Fibroblast of pulmonary artery (primary cell): ENCODE measurements at regions not wholly inside any gene's neighbourhood (a gene's known extent, or its start where the extent isn't known, plus 50 kb on each side); places are given as distances from the start of the nearest gene placed in this dataset.

Experiments
- DNase-seq: peaks from one replicate; pipeline ENCODE4 v3.0.0-alpha.2; 2010; ENCODE audit warnings: low read depth
- H3K4me3 ChIP-seq: replicated peaks from 2 replicates; pipeline ENCODE4 v1.5.1; 2011; ENCODE audit warnings: low read depth, mild to moderate bottlenecking, control low read depth, low read length, moderate library complexity
- CTCF ChIP-seq: IDR thresholded peaks from 2 replicates; pipeline ENCODE4 v1.5.1; 2011; ENCODE audit warnings: mild to moderate bottlenecking, control low read depth, low read length, inconsistent platforms; ENCODE audit errors: missing control alignments

DNA sequence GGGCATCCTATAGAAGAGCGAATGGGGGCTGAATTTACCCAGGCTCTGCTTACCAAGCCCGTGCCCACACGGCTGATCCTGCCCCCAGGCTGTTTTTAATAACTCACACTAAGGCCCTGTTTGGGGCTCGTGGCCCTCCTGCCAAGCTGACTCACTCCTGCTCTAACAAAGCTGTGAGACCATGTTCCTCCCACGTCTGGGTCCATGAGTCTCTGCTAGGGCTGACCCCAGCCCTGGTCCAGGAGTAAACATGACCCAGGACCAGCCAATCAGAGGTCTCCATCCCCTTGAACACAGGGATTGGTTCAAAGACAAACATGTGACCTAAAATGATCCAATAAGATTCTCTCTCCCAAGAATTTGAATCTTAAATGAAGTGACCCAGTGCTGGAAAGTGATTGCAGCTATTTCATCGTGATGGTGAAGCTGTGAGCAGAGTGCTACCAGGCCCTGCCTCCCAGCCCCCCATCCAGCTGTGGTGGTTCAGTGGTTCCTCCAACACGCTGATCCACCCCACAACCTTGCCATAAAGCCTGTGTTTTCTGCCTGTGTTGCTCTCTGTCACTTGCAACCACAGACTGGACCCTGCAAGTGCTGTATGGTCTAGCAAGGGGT, 57.2 kb downstream of the C16orf82 start:
- no peak for TF ChIP-seq CTCF
- DNase-seq = no peak
- H3K4me3 ChIP-seq = no peak overlapping the region

DNA sequence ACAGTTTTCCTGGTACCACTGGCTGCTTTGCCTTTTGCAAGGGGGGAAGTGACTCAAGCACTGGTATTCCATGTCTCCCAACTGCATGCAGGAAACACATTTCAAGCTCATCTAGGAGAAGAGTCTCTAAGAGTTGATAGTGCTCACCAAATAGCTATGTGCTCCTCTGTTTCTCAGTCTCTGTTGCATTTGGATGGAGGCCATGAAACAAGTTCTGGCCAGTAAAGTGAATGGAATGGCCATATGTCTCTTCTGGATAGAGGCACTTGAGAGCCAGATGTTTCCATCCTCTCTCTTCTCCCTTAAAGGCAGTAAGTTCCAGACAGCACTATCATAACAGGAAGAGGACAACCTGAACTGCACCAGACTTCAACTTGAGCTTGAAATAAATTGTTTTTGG, 60.6 kb downstream of the C16orf82 start:
- no peak for TF ChIP-seq CTCF
- no peak overlapping the region for H3K4me3 ChIP-seq
- DNase-seq = peak; percentile 5

DNA sequence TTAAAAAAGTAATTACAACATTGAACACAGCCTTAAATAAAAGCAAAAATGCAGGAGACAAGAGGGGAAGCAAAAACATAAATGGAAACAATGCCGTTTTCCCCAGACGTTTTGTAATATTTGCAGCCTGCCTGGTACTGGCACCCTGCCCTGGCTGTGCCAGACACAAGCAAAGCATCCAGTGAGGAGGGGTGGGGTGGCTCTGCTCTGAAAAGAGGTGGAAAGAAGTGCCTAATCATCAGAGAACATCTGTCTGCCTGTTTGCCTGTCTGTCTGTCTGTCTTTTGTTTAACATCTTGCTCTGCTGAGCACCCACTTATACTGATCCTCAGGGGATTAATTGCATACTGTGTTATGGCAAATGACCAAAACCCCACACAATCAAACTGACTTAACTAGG, 62.7 kb downstream of the C16orf82 start:
- no peak for DNase-seq
- no peak for TF ChIP-seq CTCF
- no peak overlapping the region for H3K4me3 ChIP-seq

DNA sequence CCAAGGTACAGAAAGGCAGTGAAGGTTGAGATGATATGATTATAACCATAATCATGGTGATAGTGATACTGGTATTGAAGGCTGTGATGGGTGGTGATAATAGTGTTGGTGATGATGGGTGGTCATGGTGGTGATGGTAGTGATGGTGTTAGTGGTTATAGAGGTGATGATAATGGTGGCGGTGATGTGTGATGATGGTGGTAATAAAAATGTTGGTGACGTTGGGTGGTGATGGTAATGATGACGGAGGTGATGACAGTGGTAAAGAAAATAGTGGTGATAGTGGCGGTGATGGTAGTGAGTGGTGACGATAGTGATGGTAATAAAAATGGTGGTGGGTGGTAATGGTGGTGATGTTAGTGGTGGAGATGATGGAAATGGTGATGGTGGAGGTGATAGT, 65.1 kb upstream of the KDM8 start:
- DNase-seq = no peak
- no peak for TF ChIP-seq CTCF
- H3K4me3 ChIP-seq = no peak overlapping the region

DNA sequence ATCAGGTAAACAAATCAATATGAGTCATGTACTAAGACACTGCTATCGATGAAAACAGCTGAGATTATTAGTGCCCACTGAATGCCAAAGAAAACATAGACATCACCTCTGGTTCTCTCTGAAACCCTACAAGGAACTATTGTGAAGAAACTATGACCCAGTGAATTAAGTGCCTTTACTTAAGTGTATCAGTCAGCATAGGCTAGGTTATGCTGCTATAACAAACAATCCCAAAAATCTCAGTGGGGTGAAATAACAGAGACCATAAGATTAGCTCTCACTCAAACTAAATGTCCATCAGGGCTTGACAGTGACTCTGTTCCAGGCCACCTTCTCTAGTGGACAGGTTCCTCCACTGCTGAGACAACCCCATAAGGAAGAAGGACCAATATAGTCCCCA, 57.7 kb upstream of the KDM8 start:
- no peak for DNase-seq
- H3K4me3 ChIP-seq = no peak overlapping the region
- no peak for TF ChIP-seq CTCF

DNA sequence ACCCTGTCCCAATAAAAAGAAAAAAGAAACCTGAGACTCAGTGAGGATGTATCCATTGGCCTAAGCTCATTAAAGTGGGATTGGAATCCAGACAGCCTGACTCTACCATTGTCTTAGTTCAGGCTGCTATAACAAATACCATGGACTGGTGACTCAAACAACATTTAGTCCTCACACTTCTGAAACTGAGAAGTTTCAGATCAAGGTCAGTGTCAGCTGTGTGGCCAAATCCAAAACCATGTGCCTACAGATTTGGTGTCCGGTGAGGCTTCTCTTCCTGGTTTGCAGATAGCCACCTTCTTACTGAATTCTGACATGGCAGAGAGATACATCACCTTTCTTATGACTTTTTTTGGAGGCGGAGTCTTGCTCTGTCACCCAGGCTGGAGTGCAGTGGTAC, 53.3 kb upstream of the KDM8 start:
- no peak for DNase-seq
- no peak for TF ChIP-seq CTCF

GRCh38 chr16:27152121-27152520, 51.2 kb upstream of the KDM8 start:
- no peak overlapping the region for H3K4me3 ChIP-seq
- TF ChIP-seq CTCF = no peak
- DNase-seq = no peak

More for the DNA sequence above, 53.3 kb upstream of the KDM8 start:
- H3K4me3 ChIP-seq = no peak overlapping the region
